ENCODE measurements at regions not wholly inside any gene's neighbourhood (a gene's known extent, or its start where the extent isn't known, plus 50 kb on each side); places are given as distances from the start of the nearest gene placed in this dataset.

- no peak for TF ChIP-seq CHD7 (IDR thresholded peaks at IDR 0.05; ENCODE audit: insufficient replicate concordance, low read length)
- TF ChIP-seq SIN3A (conservative IDR thresholded peaks at IDR 0.05 in 1 of 2, IDR thresholded peaks at IDR 0.05 in 1 of 2; ENCODE audit: low read depth in 1 of 2, low read length in 2 of 2): peak; percentile 54 to 65; a peak in 1 of 4 replicates
Measured at GRCh38 chr18:8912348-8913326, 189.9 kb upstream of the NDUFV2 start (continued).

Data from H1 (cell line).